PC-9 (cell line): ENCODE measurements at regions not wholly inside any gene's neighbourhood (a gene's known extent, or its start where the extent isn't known, plus 50 kb on each side); places are given as distances from the start of the nearest gene placed in this dataset.

Experiments
- BruUV-seq: library from RNA; stranded (reverse); fragments of 400-500 nt; replicated peaks from 2 replicates; lab custom pipeline; 2021; lab: Mats Ljungman, UMichigan
- CTCF ChIA-PET: fragments of 300-600 bp; sonication (Branson Sonifier 250); formaldehyde crosslinking; loops from one replicate; lab custom pipeline; 2022; ENCODE audit warnings: antibody characterized with exemption; lab: Charles Lee
- POLR2A ChIA-PET: fragments of 300-600 bp; sonication (Branson Sonifier 250); formaldehyde crosslinking; loops from one replicate; lab custom pipeline; 2022; ENCODE audit warnings: antibody characterized with exemption; ENCODE audit not compliant: unreplicated experiment; lab: Charles Lee
- DNase-seq, 2 experiments: peaks; one replicate each; pipeline versions ENCODE4 v3.0.0 to v3.0.0-alpha.2; 2015 to 2022; ENCODE audit warnings: mixed read lengths in 1 of 2
- H2AFZ ChIP-seq: fragments of 200-600 bp; sonication (generic); 2 replicates; pipeline ENCODE4 v1.8.1; 2017; ENCODE audit warnings: antibody characterized with exemption
- H3F3A ChIP-seq: fragments of 200-600 bp; sonication (generic); 2 replicates; pipeline ENCODE4 v1.8.1; 2017; ENCODE audit warnings: antibody characterized with exemption, mild to moderate bottlenecking, low read depth; ENCODE audit not compliant: insufficient read depth
- H3K27ac ChIP-seq: fragments of 200-600 bp; sonication (generic); 2 replicates; pipeline ENCODE4 v1.6.1; 2016; ENCODE audit warnings: mixed run types
- H3K27me3 ChIP-seq: fragments of 200-600 bp; sonication (generic); 2 replicates; pipeline ENCODE4 v1.6.1; 2016; ENCODE audit warnings: low read depth, mixed run types; ENCODE audit not compliant: insufficient read depth
- H3K36me3 ChIP-seq: fragments of 200-600 bp; sonication (generic); 2 replicates; pipeline ENCODE4 v1.6.1; 2016; ENCODE audit warnings: low read depth, mixed run types
- H3K4me1 ChIP-seq: fragments of 200-600 bp; sonication (generic); replicated peaks from 2 replicates; pipeline ENCODE4 v1.6.1; 2016; ENCODE audit warnings: mixed run types; ENCODE audit not compliant: insufficient read depth
- H3K4me2 ChIP-seq: fragments of 200-600 bp; sonication (generic); 2 replicates; pipeline ENCODE4 v1.6.1; 2017; ENCODE audit warnings: mixed run types
- H3K4me3 ChIP-seq: fragments of 200-600 bp; sonication (generic); 2 replicates; pipeline ENCODE4 v1.6.1; 2016; ENCODE audit warnings: mixed run types
- H3K79me2 ChIP-seq: fragments of 200-600 bp; sonication (generic); 2 replicates; pipeline ENCODE4 v1.6.1; 2017; ENCODE audit warnings: low read depth, mixed run types
- H3K9me2 ChIP-seq: fragments of 200-600 bp; sonication (generic); 2 replicates; pipeline ENCODE4 v1.8.1; 2017; ENCODE audit warnings: mild to moderate bottlenecking; ENCODE audit not compliant: insufficient read depth
- H3K9me3 ChIP-seq: fragments of 200-600 bp; sonication (generic); 2 replicates; pipeline ENCODE4 v1.8.1; 2016; ENCODE audit warnings: low read depth; ENCODE audit not compliant: insufficient read depth
- H4K20me1 ChIP-seq: fragments of 200-600 bp; sonication (generic); 2 replicates; pipeline ENCODE4 v1.8.1; 2017; ENCODE audit not compliant: insufficient read depth
- EZH2 ChIP-seq: fragments of 200-600 bp; sonication (generic); IDR thresholded peaks from 2 replicates; pipeline ENCODE4 v1.8.0; 2017; ENCODE audit warnings: antibody characterized with exemption, low read depth
- intact Hi-C: fragments of 100-400 bp; cut with micrococcal nuclease; formaldehyde crosslinking; loops from one replicate; pipeline ENCODE4 v1.10.0; 2022; ENCODE audit not compliant: unreplicated experiment
- TF ChIP-seq, protein P1 (sequence below): fragments of 200-600 bp; sonication (generic); conservative IDR thresholded peaks from 2 replicates; pipeline ENCODE4 v1.6.1; 2017; ENCODE audit warnings: mixed run types, antibody characterized with exemption, mild to moderate bottlenecking, moderate library complexity

DNA sequence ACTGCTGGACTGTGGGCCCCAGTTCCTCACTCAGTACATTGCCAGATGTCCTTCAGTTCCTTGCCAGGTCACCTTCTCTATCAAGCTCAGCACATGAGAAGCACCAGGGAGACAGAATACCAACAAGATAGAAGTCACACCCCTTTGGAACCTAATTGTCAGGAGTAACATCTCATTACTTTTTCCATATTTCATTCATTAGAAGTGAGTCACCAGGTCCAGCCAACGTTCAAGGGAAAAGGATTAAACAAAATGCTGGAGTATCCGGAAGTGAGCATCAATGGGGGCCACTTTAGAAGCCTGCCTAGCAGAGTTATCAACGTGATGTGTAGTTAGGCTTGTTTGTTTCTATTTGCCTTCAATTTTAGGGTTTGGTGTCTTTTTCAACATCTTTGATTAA lies 569.3 kb downstream of the MIAT start:
- Histone ChIP-seq H3K4me1 (peaks cover 6% of the 10 kb centered on the region; the same call in 1 of the 2 replicates), H4K20me1 (no peaks in the 10 kb centered on the region), H3K4me2 (no peak overlapping the region), H3K9me3 (peaks cover 11% of the 10 kb centered on the region; the same call in 1 of the 2 replicates), H3K9me2 (no peaks in the 10 kb centered on the region), H3K27ac (no peak overlapping the region), H2AFZ (no peak overlapping the region), H3F3A (peaks cover 9% of the 10 kb centered on the region; the same call in 1 of the 2 replicates), H3K4me3 (no peak overlapping the region), H3K36me3 (no peaks in the 10 kb centered on the region), H3K79me2 (no peaks in the 10 kb centered on the region), H3K27me3 (no peaks in the 10 kb centered on the region)
- TF ChIP-seq, protein P1, sequence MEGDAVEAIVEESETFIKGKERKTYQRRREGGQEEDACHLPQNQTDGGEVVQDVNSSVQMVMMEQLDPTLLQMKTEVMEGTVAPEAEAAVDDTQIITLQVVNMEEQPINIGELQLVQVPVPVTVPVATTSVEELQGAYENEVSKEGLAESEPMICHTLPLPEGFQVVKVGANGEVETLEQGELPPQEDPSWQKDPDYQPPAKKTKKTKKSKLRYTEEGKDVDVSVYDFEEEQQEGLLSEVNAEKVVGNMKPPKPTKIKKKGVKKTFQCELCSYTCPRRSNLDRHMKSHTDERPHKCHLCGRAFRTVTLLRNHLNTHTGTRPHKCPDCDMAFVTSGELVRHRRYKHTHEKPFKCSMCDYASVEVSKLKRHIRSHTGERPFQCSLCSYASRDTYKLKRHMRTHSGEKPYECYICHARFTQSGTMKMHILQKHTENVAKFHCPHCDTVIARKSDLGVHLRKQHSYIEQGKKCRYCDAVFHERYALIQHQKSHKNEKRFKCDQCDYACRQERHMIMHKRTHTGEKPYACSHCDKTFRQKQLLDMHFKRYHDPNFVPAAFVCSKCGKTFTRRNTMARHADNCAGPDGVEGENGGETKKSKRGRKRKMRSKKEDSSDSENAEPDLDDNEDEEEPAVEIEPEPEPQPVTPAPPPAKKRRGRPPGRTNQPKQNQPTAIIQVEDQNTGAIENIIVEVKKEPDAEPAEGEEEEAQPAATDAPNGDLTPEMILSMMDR: no peak
- TF ChIP-seq EZH2: no peak
- ChIA-PET CTCF (no interaction called here), POLR2A (no interaction called here)
- BruUV-seq: no TSS peak
- intact Hi-C loops: no loop called here
- DNase-seq: no peak

DNA sequence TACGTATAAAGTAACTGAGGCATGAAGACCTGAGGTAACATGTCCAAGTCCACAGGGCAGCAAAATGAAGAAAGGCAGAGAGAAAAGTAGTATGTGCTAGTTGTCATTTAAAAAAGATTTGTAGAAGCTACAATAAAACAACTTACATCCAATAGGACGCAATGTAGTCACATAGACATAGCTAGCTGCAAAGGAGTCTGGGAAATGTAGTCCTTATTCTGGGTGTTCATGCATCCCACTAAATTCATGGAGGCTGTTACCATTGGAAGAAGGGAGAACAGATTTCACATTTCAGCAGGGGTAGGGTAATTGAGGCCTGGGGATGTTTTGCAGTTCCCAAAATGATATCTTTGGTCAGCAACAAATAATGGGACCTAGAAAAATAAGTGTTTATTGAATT lies 571.4 kb downstream of the MIAT start:
- Histone ChIP-seq H3K9me2 (no peaks in the 10 kb centered on the region), H3K9me3 (no peaks in the 10 kb centered on the region), H4K20me1 (no peaks in the 10 kb centered on the region), H3K79me2 (no peaks in the 10 kb centered on the region), H2AFZ (no peak overlapping the region), H3K4me1 (peaks cover 5% of the 10 kb centered on the region; the same call in 1 of the 2 replicates), H3K4me3 (no peak overlapping the region), H3K27ac (no peak overlapping the region), H3K36me3 (no peaks in the 10 kb centered on the region), H3F3A (peaks cover 4% of the 10 kb centered on the region; the same call in 1 of the 2 replicates), H3K27me3 (no peaks in the 10 kb centered on the region), H3K4me2 (no peak overlapping the region)
- TF ChIP-seq, protein P1: no peak
- no peak for TF ChIP-seq EZH2
- intact Hi-C loops: no loop called here
- CTCF ChIA-PET: no interaction called here
- POLR2A ChIA-PET: interaction anchor here (0.7 kb wide), 1 partner anchor 404 kb away, joined by 13 read pairs; no protein-coding TSS in a partner anchor
- BruUV-seq: no TSS peak
- no peak for DNase-seq

DNA sequence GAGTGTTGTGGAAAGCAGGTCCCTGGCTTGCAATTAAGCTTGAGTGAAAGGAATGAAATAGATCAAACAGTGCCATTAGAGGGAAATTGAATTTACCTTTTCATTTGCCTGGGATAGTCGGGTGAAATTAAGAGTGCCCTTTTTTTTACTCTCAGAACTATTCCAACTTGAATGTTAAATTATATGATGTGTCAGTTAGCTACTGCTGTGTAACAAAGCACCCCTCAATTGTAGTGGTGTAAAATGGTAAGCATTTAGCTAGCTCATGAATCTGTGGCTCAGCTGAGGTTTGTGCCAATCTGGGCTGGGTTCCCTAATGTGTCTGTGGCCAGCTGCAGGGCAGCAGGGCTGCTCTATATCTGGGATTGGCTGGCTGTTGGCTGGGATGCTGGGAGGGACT lies 571.4 kb downstream of the MN1 start:
- intact Hi-C loops: no loop called here
- H2AFZ ChIP-seq: no peak overlapping the region
- no peaks in the 10 kb centered on the region for H3F3A ChIP-seq
- H3K27me3 ChIP-seq: no peaks in the 10 kb centered on the region
- BruUV-seq: no TSS peak
- ChIA-PET CTCF (interaction anchor here (0.5 kb wide), 1 partner anchor 79 kb away, joined by 8 read pairs; no protein-coding TSS in a partner anchor), POLR2A (no interaction called here)
- no peaks in the 10 kb centered on the region for H4K20me1 ChIP-seq
- H3K27ac ChIP-seq: no peak overlapping the region
- no peaks in the 10 kb centered on the region for H3K9me2 ChIP-seq
- no peak overlapping the region for H3K4me2 ChIP-seq
- no peaks in the 10 kb centered on the region for H3K4me1 ChIP-seq
- DNase-seq: no peak
- TF ChIP-seq, protein P1: no peak
- no peak for TF ChIP-seq EZH2
- H3K9me3 ChIP-seq: no peaks in the 10 kb centered on the region
- no peaks in the 10 kb centered on the region for H3K79me2 ChIP-seq
- no peaks in the 10 kb centered on the region for H3K36me3 ChIP-seq
- no peak overlapping the region for H3K4me3 ChIP-seq
